SK-N-SH (cell line): ENCODE measurements at regions not wholly inside any gene's neighbourhood (a gene's known extent, or its start where the extent isn't known, plus 50 kb on each side); places are given as distances from the start of the nearest gene placed in this dataset.
A peak's percentile ranks its signal among the peaks of the same experiment; 100 is the strongest.

Experiments used
- CHD2 ChIP-seq: fragments of 150-350 bp; IDR thresholded peaks from 2 replicates; pipeline ENCODE4 v1.6.1; 2018; ENCODE audit warnings: low read length; ENCODE audit not compliant: partially characterized antibody
- EP300 ChIP-seq, 2 experiments: IDR thresholded peaks; 2 replicates each; pipeline versions ENCODE4 v1.4.0 to v1.6.1; 2012; ENCODE audit warnings: borderline replicate concordance in 1 of 2, low read depth in 1 of 2, low read length in 1 of 2
- POLR2AphosphoS5 ChIP-seq: IDR thresholded peaks from 2 replicates; pipeline ENCODE4 v1.6.1; 2012; ENCODE audit warnings: low read depth, low read length
- RCOR1 ChIP-seq: fragments of 150-350 bp; IDR thresholded peaks from 2 replicates; pipeline ENCODE4 v1.6.1; 2017; ENCODE audit warnings: antibody characterized with exemption, low read length
- SMC3 ChIP-seq: IDR thresholded peaks from 2 replicates; pipeline ENCODE4 v1.6.1; 2012; ENCODE audit warnings: low read depth, low read length, improper control_type of control experiment
- TF ChIP-seq, protein P1 (sequence below): fragments of 200-600 bp; sonication (generic); IDR thresholded peaks from 2 replicates; pipeline ENCODE4 v1.6.1; 2017; ENCODE audit warnings: antibody characterized with exemption, mild to moderate bottlenecking, moderate library complexity
- TF ChIP-seq, protein P2 (sequence below): IDR thresholded peaks from 2 replicates; pipeline ENCODE4 v1.4.0; 2012; ENCODE audit warnings: low read depth
- TF ChIP-seq, protein P3 (sequence below): fragments of 150-350 bp; IDR thresholded peaks from 2 replicates; pipeline ENCODE4 v1.6.1; 2017; ENCODE audit warnings: antibody characterized with exemption, low read length, low read depth, borderline replicate concordance

DNA sequence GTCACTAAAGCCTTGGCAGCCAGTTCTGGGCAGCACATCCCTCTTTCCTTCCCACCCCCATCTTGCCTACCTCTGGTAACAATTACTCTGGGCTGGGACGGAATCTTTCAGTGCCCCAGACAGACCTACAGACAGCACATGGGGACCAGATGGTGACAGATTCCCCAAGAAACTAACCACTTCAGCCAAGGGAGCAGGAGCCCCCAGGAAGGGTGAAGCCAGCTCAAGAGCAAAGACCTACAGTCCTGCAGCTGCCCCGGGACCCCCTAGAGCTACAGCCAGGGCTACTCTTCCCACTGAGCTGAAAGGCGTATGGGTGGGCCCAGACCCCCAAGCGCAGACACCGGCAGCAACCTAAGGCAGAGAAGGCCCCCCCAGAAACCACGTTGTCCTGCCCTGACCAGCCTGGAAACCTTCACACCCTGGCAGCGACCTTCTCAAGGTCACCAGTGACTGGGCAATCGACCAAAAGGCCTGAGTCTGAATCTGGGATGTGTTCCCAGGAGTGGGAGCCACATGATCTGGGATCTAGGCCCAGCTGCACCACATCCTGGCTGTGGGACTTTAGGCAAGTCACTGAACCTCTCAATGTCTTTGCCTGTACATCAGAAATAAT is 65.8 kb downstream of the LRRC32 start:
- TF ChIP-seq, protein P1, sequence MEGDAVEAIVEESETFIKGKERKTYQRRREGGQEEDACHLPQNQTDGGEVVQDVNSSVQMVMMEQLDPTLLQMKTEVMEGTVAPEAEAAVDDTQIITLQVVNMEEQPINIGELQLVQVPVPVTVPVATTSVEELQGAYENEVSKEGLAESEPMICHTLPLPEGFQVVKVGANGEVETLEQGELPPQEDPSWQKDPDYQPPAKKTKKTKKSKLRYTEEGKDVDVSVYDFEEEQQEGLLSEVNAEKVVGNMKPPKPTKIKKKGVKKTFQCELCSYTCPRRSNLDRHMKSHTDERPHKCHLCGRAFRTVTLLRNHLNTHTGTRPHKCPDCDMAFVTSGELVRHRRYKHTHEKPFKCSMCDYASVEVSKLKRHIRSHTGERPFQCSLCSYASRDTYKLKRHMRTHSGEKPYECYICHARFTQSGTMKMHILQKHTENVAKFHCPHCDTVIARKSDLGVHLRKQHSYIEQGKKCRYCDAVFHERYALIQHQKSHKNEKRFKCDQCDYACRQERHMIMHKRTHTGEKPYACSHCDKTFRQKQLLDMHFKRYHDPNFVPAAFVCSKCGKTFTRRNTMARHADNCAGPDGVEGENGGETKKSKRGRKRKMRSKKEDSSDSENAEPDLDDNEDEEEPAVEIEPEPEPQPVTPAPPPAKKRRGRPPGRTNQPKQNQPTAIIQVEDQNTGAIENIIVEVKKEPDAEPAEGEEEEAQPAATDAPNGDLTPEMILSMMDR, result no peak
- no peak for TF ChIP-seq CHD2
- TF ChIP-seq, protein P2, sequence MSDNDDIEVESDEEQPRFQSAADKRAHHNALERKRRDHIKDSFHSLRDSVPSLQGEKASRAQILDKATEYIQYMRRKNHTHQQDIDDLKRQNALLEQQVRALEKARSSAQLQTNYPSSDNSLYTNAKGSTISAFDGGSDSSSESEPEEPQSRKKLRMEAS, result no peak; the same call in 1 of the 2 replicates
- no peak for TF ChIP-seq SMC3
- peak in 1 of 2 experiments; percentile 38; a peak in 1 of 4 replicates for TF ChIP-seq EP300 (IDR thresholded peaks at IDR 0.05; ENCODE audit: borderline replicate concordance in 1 of 2, low read depth in 1 of 2, low read length in 1 of 2)
- TF ChIP-seq RCOR1, result no peak
- no peak; the same call in 1 of the 2 replicates for TF ChIP-seq POLR2AphosphoS5
- TF ChIP-seq, protein P3, sequence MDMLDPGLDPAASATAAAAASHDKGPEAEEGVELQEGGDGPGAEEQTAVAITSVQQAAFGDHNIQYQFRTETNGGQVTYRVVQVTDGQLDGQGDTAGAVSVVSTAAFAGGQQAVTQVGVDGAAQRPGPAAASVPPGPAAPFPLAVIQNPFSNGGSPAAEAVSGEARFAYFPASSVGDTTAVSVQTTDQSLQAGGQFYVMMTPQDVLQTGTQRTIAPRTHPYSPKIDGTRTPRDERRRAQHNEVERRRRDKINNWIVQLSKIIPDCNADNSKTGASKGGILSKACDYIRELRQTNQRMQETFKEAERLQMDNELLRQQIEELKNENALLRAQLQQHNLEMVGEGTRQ, result no peak
